Adrenal gland (tissue), 9 donors: ENCODE measurements at regions not wholly inside any gene's neighbourhood (a gene's known extent, or its start where the extent isn't known, plus 50 kb on each side); places are given as distances from the start of the nearest gene placed in this dataset.
"Not testable (repeated sequence)": the region's sequence is repeated elsewhere in the genome, so short reads cannot be mapped to it uniquely, and the experiment has no call there.

Experiments
- DNase-seq, 7 donors: peaks; one replicate each; pipeline ENCODE4 v3.0.0-alpha.2; 2019 to 2020
- H3K27ac ChIP-seq, 5 donors: fragments of 200-600 bp; sonication (generic) in 4 of 5; 1 replicate in 3 of 5; 2 replicates in 2 of 5; pipeline versions ENCODE4 v1.5.1 to v1.8.0; 2016 to 2020; ENCODE audit warnings: mild to moderate bottlenecking in 1 of 5
- H3K27me3 ChIP-seq: fragments of 200-600 bp; 2 replicates; pipeline ENCODE4 v1.8.0; 2021
- H3K36me3 ChIP-seq, 2 donors: fragments of 200-600 bp; replicated peaks in 1 of 2; 1 replicate in 1 of 2; 2 replicates in 1 of 2; pipeline versions ENCODE4 v1.5.1 to v1.8.0; 2018 to 2022
- H3K4me1 ChIP-seq, 2 donors: fragments of 200-600 bp; replicated peaks in 1 of 2; 1 replicate in 1 of 2; 2 replicates in 1 of 2; pipeline versions ENCODE4 v1.5.1 to v1.8.0; 2018 to 2021
- H3K4me3 ChIP-seq, 4 donors: fragments of 200-600 bp; sonication (generic) in 3 of 4; one replicate each; pipeline ENCODE4 v1.5.1; 2016 to 2018
- H3K9me3 ChIP-seq, 3 donors: fragments of 200-600 bp; sonication (generic) in 1 of 3; replicated peaks in 1 of 3; 1 replicate in 2 of 3; 2 replicates in 1 of 3; pipeline versions ENCODE4 v1.5.1 to v1.8.0; 2016 to 2021
- POLR2A ChIP-seq, 2 donors: fragments of 450-650 bp; IDR thresholded peaks; one replicate each; pipeline ENCODE4 v1.6.1; 2017; ENCODE audit warnings: antibody characterized with exemption in 2 of 2, mild to moderate bottlenecking in 2 of 2, moderate library complexity in 1 of 2
- WGBS, 4 donors: extraction: QIAGEN DNeasy Blood & Tissue Kit in 2 of 4; methylation state at CpG; one replicate each; pipeline versions ENCODE4 v1.1.5 to v1.1.7; 2013 to 2017; 5-methylcytosine and 5-hydroxymethylcytosine counted together
- intact Hi-C, 2 donors: fragments of 100-400 bp; cut with DNase I; formaldehyde crosslinking; loops; one replicate each; pipeline versions ENCODE4 v1.14.1 to v1.15.0; 2022 to 2023
- TF ChIP-seq, protein P1 (sequence below), 6 experiments: fragments of 450-650 bp in 4 of 6; fragments of 200-600 bp in 2 of 6; sonication (generic) in 1 of 6; IDR thresholded peaks; 1 replicate in 5 of 6; 2 replicates in 1 of 6; pipeline versions ENCODE4 v1.5.1 to v1.8.0; 2016 to 2021; ENCODE audit warnings: antibody characterized with exemption in 6 of 6, mild to moderate bottlenecking in 2 of 6, moderate library complexity in 1 of 6
- donor health status: healthy with polysubstance abuse.
- donor health status: Bipolar disorder and iron deficiency.
- donor health status: DM: yes; HTN: yes; CAD: no.
- donor health status: DM: no; HTN: no; CAD: no.
- donor health status: DM: no; HTN: no; CAD: no.

DNA sequence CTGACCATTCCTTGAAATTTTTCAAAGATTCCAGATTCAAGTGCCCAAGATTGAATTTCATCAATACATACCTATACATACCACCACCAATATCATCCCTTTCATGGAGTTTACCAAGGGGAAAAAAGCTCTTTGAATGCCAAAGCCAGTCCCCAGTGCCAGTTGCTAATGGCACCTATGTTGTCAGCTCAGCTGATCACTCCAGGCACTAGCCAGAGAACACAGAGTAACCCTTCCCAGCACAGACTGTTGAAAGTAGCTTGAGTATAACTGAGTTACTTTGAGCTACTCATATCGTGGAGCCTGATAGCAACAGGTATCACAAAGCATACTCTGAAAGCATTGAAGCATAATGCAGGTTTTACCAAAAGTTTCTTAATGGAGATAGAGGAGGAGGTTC is 133.9 kb upstream of the NFIA start:
- WGBS, 4 donors, result 72 to 94% (median 77%) methylated on average over 1 of the region's 1 CpG
- Histone ChIP-seq H3K4me1 (no peaks in the 10 kb centered on the region), H3K27ac (no peak overlapping the region), H3K27me3 (no peaks in the 10 kb centered on the region), H3K4me3 (no peak overlapping the region), H3K36me3 (no peaks in the 10 kb centered on the region), H3K9me3 (no peaks in the 10 kb centered on the region)
- TF ChIP-seq, protein P1, sequence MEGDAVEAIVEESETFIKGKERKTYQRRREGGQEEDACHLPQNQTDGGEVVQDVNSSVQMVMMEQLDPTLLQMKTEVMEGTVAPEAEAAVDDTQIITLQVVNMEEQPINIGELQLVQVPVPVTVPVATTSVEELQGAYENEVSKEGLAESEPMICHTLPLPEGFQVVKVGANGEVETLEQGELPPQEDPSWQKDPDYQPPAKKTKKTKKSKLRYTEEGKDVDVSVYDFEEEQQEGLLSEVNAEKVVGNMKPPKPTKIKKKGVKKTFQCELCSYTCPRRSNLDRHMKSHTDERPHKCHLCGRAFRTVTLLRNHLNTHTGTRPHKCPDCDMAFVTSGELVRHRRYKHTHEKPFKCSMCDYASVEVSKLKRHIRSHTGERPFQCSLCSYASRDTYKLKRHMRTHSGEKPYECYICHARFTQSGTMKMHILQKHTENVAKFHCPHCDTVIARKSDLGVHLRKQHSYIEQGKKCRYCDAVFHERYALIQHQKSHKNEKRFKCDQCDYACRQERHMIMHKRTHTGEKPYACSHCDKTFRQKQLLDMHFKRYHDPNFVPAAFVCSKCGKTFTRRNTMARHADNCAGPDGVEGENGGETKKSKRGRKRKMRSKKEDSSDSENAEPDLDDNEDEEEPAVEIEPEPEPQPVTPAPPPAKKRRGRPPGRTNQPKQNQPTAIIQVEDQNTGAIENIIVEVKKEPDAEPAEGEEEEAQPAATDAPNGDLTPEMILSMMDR (IDR thresholded peaks at IDR 0.05), result no peak
- no peak for TF ChIP-seq POLR2A (IDR thresholded peaks at IDR 0.05)
- DNase-seq, result no peak
- intact Hi-C loops, result no loop called here

DNA sequence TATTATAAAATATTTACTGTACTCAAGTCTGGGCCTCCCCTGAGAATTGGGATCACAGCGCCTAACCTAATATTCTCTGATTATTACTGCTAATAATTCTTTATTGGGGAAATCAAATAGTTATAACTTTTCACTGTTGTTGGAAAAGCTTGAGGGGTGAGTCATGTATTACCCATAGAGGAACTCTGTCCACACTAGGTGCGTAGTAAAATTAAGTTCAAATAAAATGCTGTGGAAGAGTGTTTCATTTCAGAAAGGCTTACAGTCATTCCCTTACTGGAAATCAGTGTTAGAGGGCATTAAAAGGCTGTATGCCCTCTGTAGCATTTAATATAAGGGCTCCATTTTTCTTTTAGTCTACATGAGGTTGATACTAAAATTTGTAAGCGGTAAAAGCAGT is 135.0 kb upstream of the NFIA start:
- Histone ChIP-seq H3K27ac (no peak overlapping the region), H3K4me3 (no peak overlapping the region), H3K9me3 (no peaks in the 10 kb centered on the region), H3K27me3 (no peaks in the 10 kb centered on the region), H3K36me3 (no peaks in the 10 kb centered on the region), H3K4me1 (no peaks in the 10 kb centered on the region)
- 87 to 93% (median 91%) methylated on average over 3 of the region's 3 CpGs for WGBS, 4 donors
- no peak for DNase-seq
- intact Hi-C loops, result no loop called here
- TF ChIP-seq, protein P1 (IDR thresholded peaks at IDR 0.05), result no peak
- no peak for TF ChIP-seq POLR2A (IDR thresholded peaks at IDR 0.05)

DNA sequence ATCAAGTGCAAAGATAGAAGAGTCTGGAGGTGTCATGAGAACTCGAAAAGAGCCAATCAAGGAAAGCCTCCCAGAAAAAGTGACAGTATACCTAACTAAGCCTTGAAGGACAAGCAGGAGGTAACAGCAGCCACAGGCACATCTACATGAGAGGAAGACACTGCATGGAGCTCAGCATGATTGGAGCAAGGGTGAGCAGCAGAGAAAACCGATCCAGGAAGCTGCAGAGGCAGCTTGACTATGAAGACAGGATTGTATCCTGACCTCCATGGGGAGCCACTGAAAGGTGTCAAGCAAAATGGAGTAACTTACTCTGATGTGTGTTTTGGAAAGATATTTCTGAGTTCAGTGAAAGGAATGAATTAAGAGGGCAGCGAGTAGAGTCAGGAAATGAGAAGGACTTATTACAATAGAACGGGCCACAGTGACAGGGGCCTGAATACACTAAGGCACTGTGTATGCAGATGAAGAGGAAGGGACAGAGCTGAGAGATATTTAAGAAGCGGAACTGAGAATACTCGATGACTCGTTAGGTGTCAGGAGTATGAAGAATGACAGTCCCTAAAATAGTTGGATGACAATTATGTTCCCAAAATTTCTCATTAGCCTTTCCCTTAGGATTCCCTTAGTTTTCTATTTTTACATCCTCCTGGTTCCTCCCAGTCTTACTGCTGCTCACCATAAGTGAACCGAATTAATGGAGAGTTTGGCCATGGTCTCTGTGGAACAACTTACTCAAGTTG is 139.3 kb upstream of the NFIA start:
- DNase-seq, result no peak
- Histone ChIP-seq H3K36me3 (no peaks in the 10 kb centered on the region), H3K27me3 (no peaks in the 10 kb centered on the region), H3K9me3 (no peaks in the 10 kb centered on the region), H3K27ac (no peak overlapping the region), H3K4me3 (no peak overlapping the region), H3K4me1 (no peaks in the 10 kb centered on the region)
- WGBS, 4 donors, result 69 to 72% (median 71%) methylated on average over 8 of the region's 8 CpGs
- intact Hi-C loops, result no loop called here
- TF ChIP-seq, protein P1 (IDR thresholded peaks at IDR 0.05), result no peak
- TF ChIP-seq POLR2A (IDR thresholded peaks at IDR 0.05), result no peak

DNA sequence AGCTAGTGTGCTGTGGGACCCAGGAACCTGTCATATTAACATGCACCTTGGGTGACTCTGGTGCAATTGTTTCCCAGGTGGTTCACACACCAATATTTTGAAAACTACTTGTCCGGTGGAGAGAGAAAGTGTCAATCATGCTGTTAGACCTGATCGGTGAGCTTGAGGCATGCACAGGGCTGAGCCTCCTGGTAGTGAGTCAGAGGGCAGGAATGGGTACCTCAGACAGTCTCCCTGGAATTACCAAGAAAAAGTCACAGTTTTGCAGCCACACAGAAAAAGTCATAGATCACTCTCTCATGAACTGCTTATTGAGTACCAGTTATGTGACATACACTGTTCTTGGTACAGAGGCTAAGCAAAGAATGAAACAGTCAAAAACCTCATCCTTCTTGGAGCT is 140.1 kb upstream of the NFIA start:
- Histone ChIP-seq H3K4me3 (no peak overlapping the region), H3K9me3 (no peaks in the 10 kb centered on the region), H3K36me3 (no peaks in the 10 kb centered on the region), H3K27me3 (no peaks in the 10 kb centered on the region), H3K4me1 (no peaks in the 10 kb centered on the region), H3K27ac (no peak overlapping the region)
- intact Hi-C loops, result no loop called here
- no peak for DNase-seq
- TF ChIP-seq, protein P1 (IDR thresholded peaks at IDR 0.05), result no peak
- no peak for TF ChIP-seq POLR2A (IDR thresholded peaks at IDR 0.05)
- WGBS, 4 donors, result 82 to 98% (median 93%) methylated on average over 2 of the region's 2 CpGs

DNA sequence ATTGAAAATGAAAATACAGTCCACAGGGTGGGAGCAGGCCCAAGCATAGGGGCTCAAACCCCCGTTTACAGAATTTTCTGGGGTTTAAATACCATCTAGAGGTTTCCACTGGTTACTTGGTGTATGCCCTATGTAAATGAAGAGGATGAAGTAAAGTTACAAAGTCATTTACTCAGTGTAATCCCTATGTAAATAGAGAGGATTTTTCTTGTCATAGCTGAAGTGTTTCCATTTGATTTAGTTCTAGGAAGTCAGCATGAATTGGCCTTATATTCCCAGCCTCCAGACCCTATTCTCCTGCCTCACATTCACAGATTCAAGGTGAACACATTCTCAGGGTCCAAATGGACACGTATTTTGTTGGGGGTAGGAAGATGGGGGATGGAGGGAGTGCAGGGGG is 141.7 kb upstream of the NFIA start:
- intact Hi-C loops, H3K27me3 ChIP-seq, H3K9me3 ChIP-seq, H3K36me3 ChIP-seq, DNase-seq, H3K4me1 ChIP-seq, H3K4me3 ChIP-seq, H3K27ac ChIP-seq: not testable (repeated sequence)
- WGBS, 4 donors, result 61 to 78% (median 66%) methylated on average over 2 of the region's 2 CpGs
